ENCODE measurements at regions not wholly inside any gene's neighbourhood (a gene's known extent, or its start where the extent isn't known, plus 50 kb on each side); places are given as distances from the start of the nearest gene placed in this dataset.

DNA sequence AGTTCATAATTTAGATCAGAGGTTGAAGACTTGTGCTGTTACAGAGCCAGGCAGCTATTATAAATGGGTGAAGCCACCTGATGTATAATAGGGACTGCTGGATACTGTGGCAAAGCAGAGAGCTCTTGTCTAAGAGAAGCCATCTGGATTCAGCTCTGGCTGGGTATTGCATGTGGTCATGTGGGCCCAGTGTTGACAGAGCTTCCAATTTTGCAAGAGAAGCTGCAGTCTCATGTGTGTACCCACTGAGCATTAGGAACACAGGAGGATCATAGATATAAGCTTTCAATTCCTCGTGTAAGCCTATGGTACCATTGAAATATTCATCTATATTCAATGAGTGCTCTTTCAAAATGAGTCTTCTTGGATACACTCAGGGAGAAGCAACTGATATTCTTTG lies 303.9 kb upstream of the SLCO3A1 start:
- intact Hi-C loops (cut with micrococcal nuclease) = no loop called here
- Mint-ChIP-seq H3K36me3 (ENCODE audit: low read depth) (no peaks in the 10 kb centered on the region), H3K4me1 (ENCODE audit: low read depth) (peaks cover 12% of the 10 kb centered on the region), H3K4me3 (no peak overlapping the region), H3K27ac (no peak overlapping the region), H3K27me3 (no peaks in the 10 kb centered on the region), H3K9me3 (no peaks in the 10 kb centered on the region)

DNA sequence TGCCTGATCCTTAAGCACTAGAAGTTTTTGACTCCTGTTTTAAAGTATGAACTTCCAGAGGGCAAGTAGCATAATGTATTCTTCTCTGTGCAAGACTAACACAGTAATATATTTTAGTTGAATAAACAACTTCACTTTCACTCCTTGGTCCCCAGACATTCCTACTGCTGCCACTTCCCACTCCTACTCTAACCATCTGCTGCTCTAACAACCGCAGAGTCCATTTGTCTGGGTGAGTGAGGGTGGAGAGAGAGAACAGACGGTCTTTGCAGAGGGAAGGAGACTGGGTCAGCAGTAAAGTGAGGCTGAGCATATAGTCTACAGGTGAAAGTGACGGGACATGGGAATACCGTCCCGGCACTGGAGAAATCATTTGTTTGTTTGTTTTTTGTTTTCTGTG lies 301.0 kb upstream of the SLCO3A1 start:
- Mint-ChIP-seq H3K9me3 (no peaks in the 10 kb centered on the region), H3K27ac (no peak overlapping the region), H3K27me3 (no peaks in the 10 kb centered on the region), H3K36me3 (ENCODE audit: low read depth) (no peaks in the 10 kb centered on the region), H3K4me1 (ENCODE audit: low read depth) (peaks cover 12% of the 10 kb centered on the region), H3K4me3 (no peak overlapping the region)
- intact Hi-C loops (cut with micrococcal nuclease) = no loop called here

DNA sequence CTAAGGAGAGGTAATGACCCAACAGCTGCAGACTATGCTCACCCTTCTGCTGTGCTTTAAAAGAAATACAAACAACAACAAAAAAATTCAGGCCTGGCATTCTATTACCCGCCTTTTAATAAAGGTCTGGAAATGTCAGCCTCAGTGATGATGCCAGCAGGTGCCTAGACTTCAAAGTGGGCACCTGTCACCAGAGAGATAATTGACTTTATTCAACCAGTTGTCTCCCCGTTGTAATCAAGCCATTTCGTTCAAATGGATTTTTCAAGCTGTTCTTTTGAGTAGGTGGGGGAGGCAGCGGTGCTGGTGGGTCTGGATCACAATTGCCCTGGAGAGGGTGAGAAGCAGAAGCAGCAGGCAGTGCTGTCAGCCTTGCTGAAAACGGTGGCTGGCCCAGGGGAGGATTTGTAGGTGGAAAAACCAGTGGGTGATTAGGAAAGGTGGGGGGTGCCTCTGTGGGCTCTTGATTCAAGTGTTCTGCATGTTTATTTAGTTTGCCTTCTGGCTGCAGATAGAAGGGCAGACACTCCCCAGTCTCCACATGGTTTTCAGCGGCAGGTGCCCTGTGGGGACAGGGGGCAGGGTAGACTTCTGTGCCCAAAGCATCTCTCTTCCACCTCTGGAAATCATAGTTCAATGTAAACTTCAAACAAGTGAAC lies 300.2 kb upstream of the SLCO3A1 start:
- H3K4me3 Mint-ChIP-seq = no peak overlapping the region
- peaks cover 12% of the 10 kb centered on the region for H3K4me1 Mint-ChIP-seq (ENCODE audit: low read depth)
- H3K27me3 Mint-ChIP-seq = no peaks in the 10 kb centered on the region
- no peaks in the 10 kb centered on the region for H3K36me3 Mint-ChIP-seq (ENCODE audit: low read depth)
- no peaks in the 10 kb centered on the region for H3K9me3 Mint-ChIP-seq
- no peak overlapping the region for H3K27ac Mint-ChIP-seq
- intact Hi-C loops (cut with micrococcal nuclease) = no loop called here

DNA sequence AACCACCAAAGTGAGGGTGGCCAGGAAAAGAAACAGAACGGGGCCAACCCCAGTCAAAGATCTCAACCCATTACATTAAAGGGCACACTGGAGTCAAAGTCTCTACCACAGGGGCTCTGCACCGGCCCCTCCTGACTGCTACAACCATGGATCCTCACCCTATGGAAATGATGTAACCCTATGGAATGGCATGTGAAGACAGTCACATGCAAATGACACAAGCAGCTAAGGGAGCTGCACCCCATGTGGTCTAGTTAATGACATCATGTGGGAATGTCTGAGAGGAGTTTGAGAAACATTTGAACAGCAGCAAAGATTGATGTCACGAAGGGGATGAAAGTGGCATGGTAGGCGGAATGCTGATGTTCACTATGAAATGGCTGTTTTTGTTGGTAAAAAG lies 298.2 kb upstream of the SLCO3A1 start:
- H3K4me1 Mint-ChIP-seq (ENCODE audit: low read depth) = no peaks in the 10 kb centered on the region
- intact Hi-C loops (cut with micrococcal nuclease) = no loop called here
- no peak overlapping the region for H3K4me3 Mint-ChIP-seq
- no peak overlapping the region for H3K27ac Mint-ChIP-seq
- H3K36me3 Mint-ChIP-seq (ENCODE audit: low read depth) = no peaks in the 10 kb centered on the region
- no peaks in the 10 kb centered on the region for H3K27me3 Mint-ChIP-seq
- H3K9me3 Mint-ChIP-seq = no peaks in the 10 kb centered on the region

DNA sequence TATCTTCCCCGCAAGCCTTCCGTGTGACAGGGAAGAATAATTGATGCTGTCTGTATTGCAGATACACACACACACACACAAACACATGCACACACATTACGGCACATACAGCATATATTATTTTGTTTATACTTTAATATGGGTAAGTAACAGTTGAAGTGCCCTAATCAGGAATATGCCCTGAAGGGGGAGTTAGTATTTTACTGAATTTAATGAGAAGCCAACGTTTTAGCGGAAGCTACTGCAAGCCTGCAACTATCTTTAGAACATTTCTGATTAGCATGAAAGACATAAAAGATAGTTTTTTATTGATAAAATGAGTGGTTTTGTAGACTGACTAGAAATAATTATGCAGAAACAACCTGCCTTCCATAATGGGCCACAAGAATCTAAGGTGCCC lies 296.6 kb upstream of the SLCO3A1 start:
- Mint-ChIP-seq H3K27ac (no peak overlapping the region), H3K9me3 (no peaks in the 10 kb centered on the region), H3K4me1 (ENCODE audit: low read depth) (no peaks in the 10 kb centered on the region), H3K4me3 (no peak overlapping the region), H3K36me3 (ENCODE audit: low read depth) (no peaks in the 10 kb centered on the region), H3K27me3 (no peaks in the 10 kb centered on the region)
- intact Hi-C loops (cut with micrococcal nuclease) = no loop called here

DNA sequence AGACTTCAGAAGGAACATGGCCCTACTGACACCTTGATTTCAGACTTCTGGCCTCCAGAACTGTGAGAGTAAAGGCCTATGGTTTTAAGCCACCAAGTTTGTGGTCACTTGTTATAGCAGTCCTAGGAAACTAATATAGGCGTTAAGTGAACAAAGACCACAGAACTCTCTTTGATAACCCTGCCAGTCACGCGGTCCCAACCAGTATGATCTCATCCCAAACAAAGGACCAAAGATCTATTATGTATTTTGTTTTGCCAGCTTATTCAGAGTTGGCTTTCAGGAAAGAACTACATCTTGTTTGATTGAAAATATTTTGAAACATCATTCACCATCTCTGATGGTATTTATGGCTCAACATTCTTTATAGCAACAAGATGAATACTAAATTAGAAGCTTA lies 294.4 kb upstream of the SLCO3A1 start:
- H3K9me3 Mint-ChIP-seq = no peaks in the 10 kb centered on the region
- no peaks in the 10 kb centered on the region for H3K27me3 Mint-ChIP-seq
- no peaks in the 10 kb centered on the region for H3K4me1 Mint-ChIP-seq (ENCODE audit: low read depth)
- no peak overlapping the region for H3K4me3 Mint-ChIP-seq
- intact Hi-C loops (cut with micrococcal nuclease) = no loop called here
- no peak overlapping the region for H3K27ac Mint-ChIP-seq
- H3K36me3 Mint-ChIP-seq (ENCODE audit: low read depth) = no peaks in the 10 kb centered on the region

DNA sequence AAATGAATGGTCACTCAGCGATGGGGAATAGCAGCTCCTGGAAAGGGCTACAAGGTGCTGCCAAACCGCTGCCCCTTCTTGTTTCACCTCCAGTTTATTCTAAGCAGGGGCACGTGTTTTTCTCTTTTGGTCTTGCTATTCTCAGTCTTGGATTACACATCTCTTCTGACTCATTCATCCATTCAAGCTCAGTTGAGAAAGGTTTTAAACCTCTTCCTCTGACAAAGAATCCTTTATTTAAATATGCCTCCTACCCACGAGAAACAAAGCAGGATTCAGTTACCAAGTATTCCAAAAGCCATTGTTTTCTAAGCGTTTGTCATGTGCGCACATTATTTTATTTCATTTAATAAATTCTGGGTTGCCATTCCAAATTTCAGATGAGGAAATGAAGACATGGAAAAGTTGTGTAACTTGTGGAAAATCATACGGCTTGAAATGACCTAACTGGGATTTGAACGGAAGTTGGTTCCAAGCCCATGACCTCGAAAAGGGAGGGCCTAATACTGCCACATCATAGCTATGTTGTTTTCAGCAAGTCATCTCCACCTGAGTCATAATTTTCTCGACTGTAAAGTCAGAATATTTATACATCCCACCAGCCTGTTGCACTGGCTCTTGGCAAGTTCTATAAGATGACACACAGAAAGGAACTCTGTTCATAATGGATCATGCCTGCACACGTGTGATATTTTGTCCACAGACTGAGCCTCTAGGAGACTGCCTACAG lies 292.0 kb upstream of the SLCO3A1 start:
- no peaks in the 10 kb centered on the region for H3K27me3 Mint-ChIP-seq

DNA sequence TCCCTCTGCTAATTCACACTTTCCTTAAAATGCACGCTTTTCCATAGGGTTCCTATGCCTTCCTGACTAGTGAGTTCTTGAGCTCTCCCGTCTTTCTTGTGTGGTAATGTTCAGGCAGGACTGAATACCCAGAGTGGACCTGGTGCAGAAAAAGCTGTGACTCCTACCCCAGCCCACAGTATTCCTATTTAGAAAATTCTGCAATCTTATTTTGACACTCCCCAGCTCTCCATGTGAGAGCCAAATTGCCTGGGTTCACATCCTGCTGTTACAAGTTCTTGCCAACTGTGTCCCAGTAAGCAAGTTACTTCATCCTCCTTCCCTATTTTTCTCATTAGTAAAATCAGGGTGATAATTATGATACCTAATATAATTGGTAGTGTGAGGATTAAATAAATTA lies 290.8 kb upstream of the SLCO3A1 start:
- no peaks in the 10 kb centered on the region for H3K27me3 Mint-ChIP-seq
- H3K9me3 Mint-ChIP-seq = no peaks in the 10 kb centered on the region
- no peak overlapping the region for H3K4me3 Mint-ChIP-seq
- no peak overlapping the region for H3K27ac Mint-ChIP-seq
- intact Hi-C loops (cut with micrococcal nuclease) = no loop called here
- H3K4me1 Mint-ChIP-seq (ENCODE audit: low read depth) = no peaks in the 10 kb centered on the region
- no peaks in the 10 kb centered on the region for H3K36me3 Mint-ChIP-seq (ENCODE audit: low read depth)

More for the DNA sequence above, 292.0 kb upstream of the SLCO3A1 start:
- Mint-ChIP-seq H3K4me1 (ENCODE audit: low read depth) (no peaks in the 10 kb centered on the region), H3K27ac (no peak overlapping the region), H3K9me3 (no peaks in the 10 kb centered on the region), H3K36me3 (ENCODE audit: low read depth) (no peaks in the 10 kb centered on the region), H3K4me3 (no peak overlapping the region)
- intact Hi-C loops (cut with micrococcal nuclease) = no loop called here

DNA sequence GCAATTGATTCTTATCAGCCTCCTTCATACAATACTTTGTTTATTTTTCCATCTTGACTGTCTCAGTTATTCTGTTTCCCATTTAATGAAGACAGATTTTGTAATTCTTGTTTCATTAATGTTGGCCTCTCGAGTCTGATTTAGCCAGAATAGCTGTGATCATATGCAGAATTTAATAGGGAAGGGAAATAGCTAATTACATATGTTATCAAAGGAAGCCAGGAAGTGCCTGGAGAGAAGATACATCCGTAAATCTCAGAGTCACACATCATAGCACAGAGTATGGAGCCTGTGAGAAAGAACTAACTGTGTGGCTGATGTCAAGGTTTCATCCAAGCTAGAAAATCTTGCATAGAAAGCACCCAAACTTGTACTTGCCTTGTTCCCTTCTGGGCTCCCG lies 288.9 kb upstream of the SLCO3A1 start:
- Mint-ChIP-seq H3K27me3 (no peaks in the 10 kb centered on the region), H3K4me3 (no peak overlapping the region), H3K4me1 (ENCODE audit: low read depth) (no peaks in the 10 kb centered on the region), H3K36me3 (ENCODE audit: low read depth) (no peaks in the 10 kb centered on the region), H3K27ac (no peak overlapping the region), H3K9me3 (no peaks in the 10 kb centered on the region)
- intact Hi-C loops (cut with micrococcal nuclease) = no loop called here

DNA sequence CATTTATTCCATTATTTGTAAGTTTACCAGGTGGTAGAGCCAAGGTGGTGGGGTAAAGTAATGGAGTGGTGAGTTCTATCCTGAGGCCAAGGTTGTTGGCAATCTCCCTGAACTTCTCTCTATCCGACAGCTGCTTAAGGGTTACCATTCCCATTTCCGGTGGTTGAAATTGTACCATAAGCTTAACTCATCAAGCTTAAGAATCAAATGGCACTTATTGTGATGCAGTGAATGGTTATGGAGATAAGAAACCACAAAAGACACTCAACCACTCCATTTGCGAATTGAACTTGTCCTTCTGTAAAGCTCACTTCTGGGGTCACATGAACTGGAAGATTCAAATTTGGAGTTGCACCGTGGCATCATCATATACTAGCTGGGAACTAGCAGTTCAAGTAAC lies 287.4 kb upstream of the SLCO3A1 start:
- Mint-ChIP-seq H3K9me3 (no peaks in the 10 kb centered on the region), H3K4me3 (no peak overlapping the region), H3K36me3 (ENCODE audit: low read depth) (no peaks in the 10 kb centered on the region), H3K27me3 (no peaks in the 10 kb centered on the region), H3K4me1 (ENCODE audit: low read depth) (no peaks in the 10 kb centered on the region), H3K27ac (no peak overlapping the region)
- intact Hi-C loops (cut with micrococcal nuclease) = no loop called here

DNA sequence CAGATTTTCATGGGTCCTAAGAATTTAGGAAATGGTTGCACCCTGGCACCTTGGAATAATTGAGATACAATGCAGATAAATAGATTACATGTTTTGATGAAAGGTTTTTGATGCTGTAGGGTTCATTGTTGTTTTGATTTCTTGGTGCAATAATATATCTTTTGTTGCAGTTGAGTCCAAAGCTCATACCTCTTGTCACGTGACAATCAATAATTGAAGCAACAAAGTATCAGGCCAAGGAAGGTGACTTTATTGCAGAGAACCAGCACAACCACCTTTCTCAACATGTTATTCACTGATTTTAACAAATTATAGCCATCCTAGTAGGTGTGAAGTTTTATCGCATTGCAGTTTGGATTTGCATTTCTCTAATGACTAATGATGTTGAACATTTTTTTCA lies 285.5 kb upstream of the SLCO3A1 start:
- Mint-ChIP-seq H3K4me3 (no peak overlapping the region), H3K4me1 (ENCODE audit: low read depth) (no peaks in the 10 kb centered on the region), H3K27ac (no peak overlapping the region), H3K9me3 (no peaks in the 10 kb centered on the region), H3K27me3 (no peaks in the 10 kb centered on the region), H3K36me3 (ENCODE audit: low read depth) (no peaks in the 10 kb centered on the region)
- intact Hi-C loops (cut with micrococcal nuclease) = no loop called here

DNA sequence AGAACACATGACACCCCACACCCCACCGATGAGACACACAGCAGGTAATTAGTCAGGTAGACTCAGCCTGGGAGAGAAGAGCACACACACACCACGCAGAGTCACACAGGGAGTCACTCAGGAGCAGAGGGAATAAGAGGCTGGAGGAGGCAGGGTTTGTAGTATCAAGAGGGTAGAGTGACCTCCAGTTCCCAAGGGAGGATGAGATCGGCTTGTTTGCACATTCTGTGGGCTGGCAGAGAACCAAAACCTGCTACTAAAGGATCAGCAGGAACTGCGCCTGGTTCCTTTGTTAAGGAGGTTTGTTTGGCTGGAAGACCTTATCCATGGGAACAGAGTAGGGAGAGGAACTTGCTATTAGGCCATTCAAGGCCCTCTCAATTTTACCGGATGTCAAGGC lies 281.4 kb upstream of the SLCO3A1 start:
- H3K36me3 Mint-ChIP-seq (ENCODE audit: low read depth) = no peaks in the 10 kb centered on the region
- no peaks in the 10 kb centered on the region for H3K9me3 Mint-ChIP-seq

DNA sequence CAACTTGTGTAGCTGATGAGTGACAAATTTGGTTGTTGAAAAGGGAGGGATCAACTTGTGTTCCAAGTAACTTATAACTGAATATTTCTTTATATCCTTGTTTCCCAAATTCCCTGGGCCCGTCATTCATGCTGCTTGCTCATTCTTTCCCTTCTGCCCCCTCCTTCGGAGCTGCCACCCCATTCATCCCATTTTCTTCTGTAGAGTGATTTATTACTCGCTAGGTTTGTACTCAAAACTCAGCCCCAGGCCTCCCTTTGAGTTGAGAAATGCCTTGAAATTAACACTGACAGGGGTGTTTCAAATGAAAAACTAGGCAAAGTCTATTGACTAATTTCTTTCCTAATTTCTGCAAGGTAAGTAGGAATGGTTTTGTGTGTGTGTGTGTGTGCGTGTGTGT lies 277.4 kb upstream of the SLCO3A1 start:
- no peaks in the 10 kb centered on the region for H3K27me3 Mint-ChIP-seq
- no peaks in the 10 kb centered on the region for H3K9me3 Mint-ChIP-seq
- no peak overlapping the region for H3K27ac Mint-ChIP-seq
- no peak overlapping the region for H3K4me3 Mint-ChIP-seq
- no peaks in the 10 kb centered on the region for H3K36me3 Mint-ChIP-seq (ENCODE audit: low read depth)
- intact Hi-C loops (cut with micrococcal nuclease) = no loop called here
- no peaks in the 10 kb centered on the region for H3K4me1 Mint-ChIP-seq (ENCODE audit: low read depth)

More for the DNA sequence above, 281.4 kb upstream of the SLCO3A1 start:
- Mint-ChIP-seq H3K27ac (no peak overlapping the region), H3K27me3 (no peaks in the 10 kb centered on the region), H3K4me3 (no peak overlapping the region), H3K4me1 (ENCODE audit: low read depth) (no peaks in the 10 kb centered on the region)
- intact Hi-C loops (cut with micrococcal nuclease) = no loop called here

DNA sequence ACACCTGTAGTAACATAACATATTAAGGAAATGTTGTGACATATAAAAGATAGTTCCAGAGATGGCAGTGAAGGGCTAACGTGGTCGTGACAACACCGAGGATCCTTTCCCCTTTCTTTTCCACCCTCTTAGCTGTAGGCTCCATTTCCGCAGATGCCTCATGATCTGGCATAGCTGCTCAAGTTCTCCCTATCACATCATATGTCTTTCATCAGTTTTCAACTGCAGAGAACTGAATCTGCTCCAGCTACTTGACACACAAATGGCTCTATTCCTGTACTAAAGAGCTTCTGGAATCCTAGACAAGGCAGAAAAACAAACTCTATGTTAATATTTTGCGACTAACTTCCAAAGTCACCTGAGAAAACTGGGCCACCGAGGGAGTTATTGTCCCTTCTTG lies 275.0 kb upstream of the SLCO3A1 start:
- peaks cover 4% of the 10 kb centered on the region for H3K9me3 Mint-ChIP-seq
- H3K4me1 Mint-ChIP-seq (ENCODE audit: low read depth) = no peaks in the 10 kb centered on the region
- H3K36me3 Mint-ChIP-seq (ENCODE audit: low read depth) = no peaks in the 10 kb centered on the region
- no peaks in the 10 kb centered on the region for H3K27me3 Mint-ChIP-seq
- no peak overlapping the region for H3K27ac Mint-ChIP-seq
- intact Hi-C loops (cut with micrococcal nuclease) = no loop called here
- H3K4me3 Mint-ChIP-seq = no peak overlapping the region

DNA sequence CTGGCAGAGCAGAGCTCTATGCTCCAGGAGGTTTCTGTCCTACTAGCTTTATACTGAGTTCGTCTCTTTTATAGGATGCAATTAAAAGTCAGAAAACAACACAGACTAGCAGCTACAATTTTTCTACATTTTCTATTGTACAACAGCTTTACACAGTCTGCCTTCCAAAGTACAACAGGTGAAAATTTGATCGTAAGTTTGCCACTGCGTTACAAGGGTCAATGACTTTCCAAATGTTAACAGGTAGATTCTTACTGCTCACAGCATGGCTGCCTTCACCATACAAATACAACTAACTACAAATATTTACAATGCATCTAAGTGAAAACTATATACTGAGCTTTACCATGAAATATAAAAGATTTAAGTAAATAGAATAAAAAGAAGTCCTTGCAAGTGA lies 268.6 kb upstream of the SLCO3A1 start:
- Mint-ChIP-seq H3K4me3 (no peak overlapping the region), H3K9me3 (peaks cover 8% of the 10 kb centered on the region), H3K4me1 (ENCODE audit: low read depth) (peaks cover 2% of the 10 kb centered on the region), H3K36me3 (ENCODE audit: low read depth) (no peaks in the 10 kb centered on the region), H3K27me3 (no peaks in the 10 kb centered on the region), H3K27ac (no peak overlapping the region)
- intact Hi-C loops (cut with micrococcal nuclease) = no loop called here

All from dendritic cell treated with granulocyte-macrophage colony-stimulating factor and Interleukin-4, amounts not matched to agents 40 ng/mL and 50 ng/mL, for 4 days (primary cell).